ENCODE measurements at regions not wholly inside any gene's neighbourhood (a gene's known extent, or its start where the extent isn't known, plus 50 kb on each side); places are given as distances from the start of the nearest gene placed in this dataset.
"Not testable (repeated sequence)": the region's sequence is repeated elsewhere in the genome, so short reads cannot be mapped to it uniquely, and the experiment has no call there.

GRCh38 chr11:24247846-24248245 is 249.0 kb upstream of the LUZP2 start:
- ATAC-seq, result no peak
- no peaks in the 10 kb centered on the region for H3K4me1 ChIP-seq (ENCODE audit: control insufficient read depth in 2 of 2, insufficient read depth in 2 of 2, low read length in 2 of 2)
- Mint-ChIP-seq H3K9me3 (peaks cover 0 to 12% (median 3%) of the 10 kb centered on the region in 11 donors), H3K27ac (no peak overlapping the region), H3K36me3 (no peaks in the 10 kb centered on the region), H3K27me3 (no peaks in the 10 kb centered on the region), H3K4me1 (no peaks in the 10 kb centered on the region), H3K4me3 (no peak overlapping the region)
- H3K27me3 ChIP-seq (ENCODE audit: control insufficient read depth in 2 of 2, insufficient read depth in 2 of 2, low read length in 2 of 2), result no peaks in the 10 kb centered on the region
- no peak for DNase-seq
- no peak overlapping the region for H3K4me3 ChIP-seq (ENCODE audit: low read length)
- CTCF ChIA-PET, result no interaction called here
- intact Hi-C loops (cut with micrococcal nuclease), result no loop called here
- no peaks in the 10 kb centered on the region for H3K36me3 ChIP-seq (ENCODE audit: control insufficient read depth in 2 of 3, insufficient read depth in 3 of 3, low read length in 3 of 3)
- H3K9me3 ChIP-seq (ENCODE audit: control insufficient read depth in 2 of 3, low read length in 3 of 3), result no peaks in the 10 kb centered on the region
- no peak overlapping the region for H3K27ac ChIP-seq (ENCODE audit: low read depth, low read length)
- POLR2A ChIA-PET, result no interaction called here

- H3K4me1 ChIP-seq (ENCODE audit: control insufficient read depth in 2 of 2, insufficient read depth in 2 of 2, low read length in 2 of 2), result no peaks in the 10 kb centered on the region
- ChIA-PET CTCF (no interaction called here), POLR2A (no interaction called here)
- no peak overlapping the region for H3K27ac Mint-ChIP-seq
- H3K36me3 ChIP-seq (ENCODE audit: control insufficient read depth in 2 of 3, insufficient read depth in 3 of 3, low read length in 3 of 3), result no peaks in the 10 kb centered on the region
- no peaks in the 10 kb centered on the region for H3K27me3 ChIP-seq (ENCODE audit: control insufficient read depth in 2 of 2, insufficient read depth in 2 of 2, low read length in 2 of 2)
- H3K4me1 Mint-ChIP-seq, result no peaks in the 10 kb centered on the region
- no peaks in the 10 kb centered on the region for H3K9me3 ChIP-seq (ENCODE audit: control insufficient read depth in 2 of 3, low read length in 3 of 3)
- H3K4me3 Mint-ChIP-seq, result no peak overlapping the region
- H3K4me3 ChIP-seq (ENCODE audit: low read length), result no peak overlapping the region
- H3K9me3 Mint-ChIP-seq, result peaks cover 0 to 12% (median 3%) of the 10 kb centered on the region in 11 donors
- intact Hi-C loops (cut with micrococcal nuclease), result no loop called here
- DNase-seq (no peak), ATAC-seq (no peak)
- no peaks in the 10 kb centered on the region for H3K36me3 Mint-ChIP-seq
- H3K27ac ChIP-seq (ENCODE audit: low read depth, low read length), result no peak overlapping the region
- no peaks in the 10 kb centered on the region for H3K27me3 Mint-ChIP-seq
These were observed 246.9 kb upstream of the LUZP2 start for GRCh38 chr11:24249921-24250320.

GRCh38 chr11:24253237-24253760 is 243.6 kb upstream of the LUZP2 start:
- no peak overlapping the region for H3K4me3 ChIP-seq (ENCODE audit: low read length)
- Mint-ChIP-seq H3K9me3 (peaks cover 0 to 12% (median 2%) of the 10 kb centered on the region in 11 donors), H3K27me3 (no peaks in the 10 kb centered on the region), H3K4me3 (no peak overlapping the region), H3K36me3 (no peaks in the 10 kb centered on the region), H3K27ac (no peak overlapping the region), H3K4me1 (no peaks in the 10 kb centered on the region)
- ATAC-seq (no peak), DNase-seq (no peak)
- H3K4me1 ChIP-seq (ENCODE audit: control insufficient read depth in 2 of 2, insufficient read depth in 2 of 2, low read length in 2 of 2), result no peaks in the 10 kb centered on the region
- no peaks in the 10 kb centered on the region for H3K9me3 ChIP-seq (ENCODE audit: control insufficient read depth in 2 of 3, low read length in 3 of 3)
- H3K27me3 ChIP-seq (ENCODE audit: control insufficient read depth in 2 of 2, insufficient read depth in 2 of 2, low read length in 2 of 2), result no peaks in the 10 kb centered on the region
- ChIA-PET POLR2A (no interaction called here), CTCF (no interaction called here)
- intact Hi-C loops (cut with micrococcal nuclease), result no loop called here
- no peak overlapping the region for H3K27ac ChIP-seq (ENCODE audit: low read depth, low read length)
- H3K36me3 ChIP-seq (ENCODE audit: control insufficient read depth in 2 of 3, insufficient read depth in 3 of 3, low read length in 3 of 3), result no peaks in the 10 kb centered on the region

- H3K9me3 Mint-ChIP-seq, result peaks cover 0 to 15% (median 4%) of the 10 kb centered on the region in 11 donors
- no peaks in the 10 kb centered on the region for H3K4me1 Mint-ChIP-seq
- Histone ChIP-seq H3K9me3 (ENCODE audit: control insufficient read depth in 2 of 3, low read length in 3 of 3) (no peaks in the 10 kb centered on the region), H3K4me3 (ENCODE audit: low read length) (no peak overlapping the region), H3K27me3 (ENCODE audit: control insufficient read depth in 2 of 2, insufficient read depth in 2 of 2, low read length in 2 of 2) (no peaks in the 10 kb centered on the region), H3K36me3 (ENCODE audit: control insufficient read depth in 2 of 3, insufficient read depth in 3 of 3, low read length in 3 of 3) (no peaks in the 10 kb centered on the region), H3K4me1 (ENCODE audit: control insufficient read depth in 2 of 2, insufficient read depth in 2 of 2, low read length in 2 of 2) (no peaks in the 10 kb centered on the region), H3K27ac (ENCODE audit: low read depth, low read length) (no peak overlapping the region)
- H3K27ac Mint-ChIP-seq, result no peak overlapping the region
- intact Hi-C loops (cut with micrococcal nuclease), result no loop called here
- DNase-seq (no peak), ATAC-seq (no peak)
- H3K4me3 Mint-ChIP-seq, result no peak overlapping the region
- ChIA-PET CTCF (no interaction called here), POLR2A (no interaction called here)
- no peaks in the 10 kb centered on the region for H3K36me3 Mint-ChIP-seq
- no peaks in the 10 kb centered on the region for H3K27me3 Mint-ChIP-seq
These were observed 232.0 kb upstream of the LUZP2 start for GRCh38 chr11:24264868-24265267.

DNA sequence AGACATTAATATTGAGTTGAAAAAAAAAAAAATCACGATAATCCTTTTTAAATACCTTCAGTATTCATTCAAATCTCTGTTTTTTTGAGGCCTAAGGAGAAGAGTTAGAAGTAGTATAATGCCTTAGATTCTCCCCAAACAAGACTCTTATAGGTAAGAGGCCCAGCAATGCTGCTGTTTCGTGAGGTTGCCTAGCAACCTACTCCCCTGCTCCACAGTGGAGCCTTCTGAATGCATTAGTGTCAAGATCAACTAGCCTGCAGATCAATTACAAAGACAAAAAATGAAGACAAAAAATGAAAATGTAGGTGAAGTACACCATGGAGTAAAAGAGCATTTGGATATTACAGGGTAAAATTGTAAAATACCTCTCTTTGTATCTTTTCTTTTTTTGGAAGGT is 229.8 kb upstream of the LUZP2 start:
- Histone ChIP-seq H3K4me1 (ENCODE audit: control insufficient read depth in 2 of 2, insufficient read depth in 2 of 2, low read length in 2 of 2) (no peaks in the 10 kb centered on the region), H3K27me3 (ENCODE audit: control insufficient read depth in 2 of 2, insufficient read depth in 2 of 2, low read length in 2 of 2) (no peaks in the 10 kb centered on the region), H3K36me3 (ENCODE audit: control insufficient read depth in 2 of 3, insufficient read depth in 3 of 3, low read length in 3 of 3) (no peaks in the 10 kb centered on the region), H3K4me3 (ENCODE audit: low read length) (no peak overlapping the region), H3K9me3 (ENCODE audit: control insufficient read depth in 2 of 3, low read length in 3 of 3) (no peaks in the 10 kb centered on the region), H3K27ac (ENCODE audit: low read depth, low read length) (no peak overlapping the region)
- ChIA-PET POLR2A (no interaction called here), CTCF (no interaction called here)
- no peaks in the 10 kb centered on the region for H3K4me1 Mint-ChIP-seq
- H3K9me3 Mint-ChIP-seq, result peaks cover 0 to 15% (median 4%) of the 10 kb centered on the region in 11 donors
- H3K27ac Mint-ChIP-seq, result no peak overlapping the region
- H3K27me3 Mint-ChIP-seq, result no peaks in the 10 kb centered on the region
- no peaks in the 10 kb centered on the region for H3K36me3 Mint-ChIP-seq
- DNase-seq (no peak), ATAC-seq (no peak)
- intact Hi-C loops (cut with micrococcal nuclease), result no loop called here
- no peak overlapping the region for H3K4me3 Mint-ChIP-seq

- Histone ChIP-seq H3K4me3 (ENCODE audit: low read length) (no peak overlapping the region), H3K27me3 (ENCODE audit: control insufficient read depth in 2 of 2, insufficient read depth in 2 of 2, low read length in 2 of 2) (no peaks in the 10 kb centered on the region), H3K36me3 (ENCODE audit: control insufficient read depth in 2 of 3, insufficient read depth in 3 of 3, low read length in 3 of 3) (no peaks in the 10 kb centered on the region), H3K9me3 (ENCODE audit: control insufficient read depth in 2 of 3, low read length in 3 of 3) (no peaks in the 10 kb centered on the region), H3K4me1 (ENCODE audit: control insufficient read depth in 2 of 2, insufficient read depth in 2 of 2, low read length in 2 of 2) (no peaks in the 10 kb centered on the region), H3K27ac (ENCODE audit: low read depth, low read length) (no peak overlapping the region)
- no peaks in the 10 kb centered on the region for H3K27me3 Mint-ChIP-seq
- H3K9me3 Mint-ChIP-seq, result peaks cover 0 to 14% (median 10%) of the 10 kb centered on the region in 11 donors
- H3K27ac Mint-ChIP-seq, result no peak overlapping the region
- H3K36me3 Mint-ChIP-seq, result no peaks in the 10 kb centered on the region
- ChIA-PET POLR2A (no interaction called here), CTCF (no interaction called here)
- no peak for DNase-seq
- intact Hi-C loops (cut with micrococcal nuclease), result no loop called here
- H3K4me3 Mint-ChIP-seq, result no peak overlapping the region
- no peak for ATAC-seq
- H3K4me1 Mint-ChIP-seq, result no peaks in the 10 kb centered on the region
These were observed 225.1 kb upstream of the LUZP2 start for GRCh38 chr11:24271798-24272197.

- H3K4me3 ChIP-seq (ENCODE audit: low read length); H3K4me1 Mint-ChIP-seq; H3K27me3 Mint-ChIP-seq; ATAC-seq; CTCF ChIA-PET; H3K4me1 ChIP-seq (ENCODE audit: control insufficient read depth in 2 of 2, insufficient read depth in 2 of 2, low read length in 2 of 2); H3K4me3 Mint-ChIP-seq; H3K27ac ChIP-seq (ENCODE audit: low read depth, low read length); DNase-seq; H3K27me3 ChIP-seq (ENCODE audit: control insufficient read depth in 2 of 2, insufficient read depth in 2 of 2, low read length in 2 of 2); H3K36me3 ChIP-seq (ENCODE audit: control insufficient read depth in 2 of 3, insufficient read depth in 3 of 3, low read length in 3 of 3); H3K9me3 Mint-ChIP-seq; H3K9me3 ChIP-seq (ENCODE audit: control insufficient read depth in 2 of 3, low read length in 3 of 3); intact Hi-C loops (cut with micrococcal nuclease); H3K27ac Mint-ChIP-seq; POLR2A ChIA-PET; H3K36me3 Mint-ChIP-seq: not testable (repeated sequence)
These were observed 222.6 kb upstream of the LUZP2 start for GRCh38 chr11:24274214-24274781.

All from naive thymus-derived CD4-positive, alpha-beta T cell (primary cell).